HL-60 (cell line): ENCODE measurements at regions not wholly inside any gene's neighbourhood (a gene's known extent, or its start where the extent isn't known, plus 50 kb on each side); places are given as distances from the start of the nearest gene placed in this dataset.

Experiments
- GABPA ChIP-seq: IDR thresholded peaks from 2 replicates; pipeline ENCODE4 v1.6.1; 2012; ENCODE audit warnings: low read depth
- POLR2AphosphoS5 ChIP-seq: IDR thresholded peaks from 2 replicates; pipeline ENCODE4 v1.6.1; 2012; ENCODE audit warnings: low read depth
- REST ChIP-seq: IDR thresholded peaks from 2 replicates; pipeline ENCODE4 v1.6.1; 2012; ENCODE audit warnings: low read depth; ENCODE audit not compliant: insufficient replicate concordance
- TF ChIP-seq, protein P1 (sequence below): IDR thresholded peaks from one replicate; pipeline ENCODE4 v1.5.1; 2011; ENCODE audit warnings: low read length, control low read depth, inconsistent platforms; ENCODE audit not compliant: insufficient read depth

DNA sequence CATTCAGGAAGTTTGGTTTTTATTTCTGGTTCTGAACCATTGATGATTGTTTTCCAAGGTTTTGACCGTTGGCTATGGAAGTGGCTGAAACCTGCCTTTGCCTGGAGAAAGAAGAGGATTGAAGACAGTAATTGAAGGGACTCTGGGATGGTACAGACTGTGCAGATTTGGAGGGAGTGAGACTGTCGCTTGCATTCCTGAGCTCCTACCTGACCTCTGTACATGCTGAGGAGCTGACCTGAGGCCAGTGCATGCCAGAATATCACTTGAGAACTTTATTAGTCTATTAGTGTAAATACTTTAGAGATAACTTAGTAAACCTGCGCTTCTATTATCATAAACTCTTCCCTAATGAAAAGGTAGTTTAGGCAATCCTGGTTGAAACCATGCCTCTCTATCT lies 276.4 kb downstream of the IRS2 start:
- TF ChIP-seq, protein P1, sequence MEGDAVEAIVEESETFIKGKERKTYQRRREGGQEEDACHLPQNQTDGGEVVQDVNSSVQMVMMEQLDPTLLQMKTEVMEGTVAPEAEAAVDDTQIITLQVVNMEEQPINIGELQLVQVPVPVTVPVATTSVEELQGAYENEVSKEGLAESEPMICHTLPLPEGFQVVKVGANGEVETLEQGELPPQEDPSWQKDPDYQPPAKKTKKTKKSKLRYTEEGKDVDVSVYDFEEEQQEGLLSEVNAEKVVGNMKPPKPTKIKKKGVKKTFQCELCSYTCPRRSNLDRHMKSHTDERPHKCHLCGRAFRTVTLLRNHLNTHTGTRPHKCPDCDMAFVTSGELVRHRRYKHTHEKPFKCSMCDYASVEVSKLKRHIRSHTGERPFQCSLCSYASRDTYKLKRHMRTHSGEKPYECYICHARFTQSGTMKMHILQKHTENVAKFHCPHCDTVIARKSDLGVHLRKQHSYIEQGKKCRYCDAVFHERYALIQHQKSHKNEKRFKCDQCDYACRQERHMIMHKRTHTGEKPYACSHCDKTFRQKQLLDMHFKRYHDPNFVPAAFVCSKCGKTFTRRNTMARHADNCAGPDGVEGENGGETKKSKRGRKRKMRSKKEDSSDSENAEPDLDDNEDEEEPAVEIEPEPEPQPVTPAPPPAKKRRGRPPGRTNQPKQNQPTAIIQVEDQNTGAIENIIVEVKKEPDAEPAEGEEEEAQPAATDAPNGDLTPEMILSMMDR = no peak
- no peak for TF ChIP-seq REST
- no peak for TF ChIP-seq POLR2AphosphoS5
- TF ChIP-seq GABPA = no peak
